AG04449 (cell line): ENCODE measurements at regions not wholly inside any gene's neighbourhood (a gene's known extent, or its start where the extent isn't known, plus 50 kb on each side); places are given as distances from the start of the nearest gene placed in this dataset.

Source experiments
- CTCF ChIA-PET: fragments of 350-600 bp; formaldehyde crosslinking; extraction: SDS; loops from one replicate; lab custom pipeline; 2021; ENCODE audit warnings: antibody characterized with exemption; lab: Yijun Ruan, JAX
- POLR2A ChIA-PET: fragments of 400-600, 350-600 bp; formaldehyde crosslinking; extraction: SDS; loops from one replicate; lab custom pipeline; 2020; ENCODE audit warnings: antibody characterized with exemption, inconsistent platforms; lab: Yijun Ruan, JAX
- DNase-seq: peaks from one replicate; pipeline ENCODE4 v3.0.0-alpha.2; 2010; ENCODE audit warnings: low read depth, low spot score
- H3K4me3 ChIP-seq: 2 replicates; pipeline ENCODE4 v1.5.1; 2011; ENCODE audit warnings: low read depth, mild to moderate bottlenecking, control low read depth, low read length
- TF ChIP-seq, protein P1 (sequence below): IDR thresholded peaks from one replicate; pipeline ENCODE4 v1.5.1; 2011; ENCODE audit warnings: mild to moderate bottlenecking, moderate library complexity, low read length, control low read depth, inconsistent platforms; ENCODE audit not compliant: insufficient read depth; ENCODE audit errors: missing control alignments

- TF ChIP-seq, protein P1, sequence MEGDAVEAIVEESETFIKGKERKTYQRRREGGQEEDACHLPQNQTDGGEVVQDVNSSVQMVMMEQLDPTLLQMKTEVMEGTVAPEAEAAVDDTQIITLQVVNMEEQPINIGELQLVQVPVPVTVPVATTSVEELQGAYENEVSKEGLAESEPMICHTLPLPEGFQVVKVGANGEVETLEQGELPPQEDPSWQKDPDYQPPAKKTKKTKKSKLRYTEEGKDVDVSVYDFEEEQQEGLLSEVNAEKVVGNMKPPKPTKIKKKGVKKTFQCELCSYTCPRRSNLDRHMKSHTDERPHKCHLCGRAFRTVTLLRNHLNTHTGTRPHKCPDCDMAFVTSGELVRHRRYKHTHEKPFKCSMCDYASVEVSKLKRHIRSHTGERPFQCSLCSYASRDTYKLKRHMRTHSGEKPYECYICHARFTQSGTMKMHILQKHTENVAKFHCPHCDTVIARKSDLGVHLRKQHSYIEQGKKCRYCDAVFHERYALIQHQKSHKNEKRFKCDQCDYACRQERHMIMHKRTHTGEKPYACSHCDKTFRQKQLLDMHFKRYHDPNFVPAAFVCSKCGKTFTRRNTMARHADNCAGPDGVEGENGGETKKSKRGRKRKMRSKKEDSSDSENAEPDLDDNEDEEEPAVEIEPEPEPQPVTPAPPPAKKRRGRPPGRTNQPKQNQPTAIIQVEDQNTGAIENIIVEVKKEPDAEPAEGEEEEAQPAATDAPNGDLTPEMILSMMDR, result no peak
- H3K4me3 ChIP-seq, result no peak overlapping the region
- POLR2A ChIA-PET, result no interaction called here
- CTCF ChIA-PET, result no interaction called here
- no peak for DNase-seq
Measured at GRCh38 chr18:30694773-30695172, 347.8 kb downstream of the DSC3 start.

DNA sequence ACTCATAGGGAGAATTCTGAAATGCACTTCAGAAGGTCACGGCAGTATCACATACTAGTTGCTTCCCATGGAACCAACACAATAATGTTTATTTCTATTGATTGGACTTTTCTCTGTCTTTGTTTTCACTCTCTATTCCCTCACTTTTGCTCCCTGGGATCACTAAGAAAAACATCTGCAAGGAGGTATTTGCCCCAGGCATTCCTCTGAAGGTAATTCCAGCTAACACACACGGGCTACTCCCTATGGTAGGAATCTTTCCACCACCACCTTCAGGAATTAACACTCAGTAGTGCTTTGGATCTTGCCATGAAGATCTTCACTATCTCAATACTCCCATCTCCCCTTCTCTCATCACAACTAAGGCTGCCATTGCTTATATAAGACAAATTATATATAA is 353.3 kb downstream of the DSC3 start:
- CTCF ChIA-PET, result no interaction called here
- POLR2A ChIA-PET, result no interaction called here
- no peak overlapping the region for H3K4me3 ChIP-seq
- TF ChIP-seq, protein P1, result no peak
- no peak for DNase-seq

GRCh38 chr18:30687501-30687900 is 355.0 kb downstream of the DSC3 start:
- TF ChIP-seq, protein P1, result no peak
- POLR2A ChIA-PET, result no interaction called here
- H3K4me3 ChIP-seq, result no peak overlapping the region
- DNase-seq, result no peak
- CTCF ChIA-PET, result no interaction called here

DNA sequence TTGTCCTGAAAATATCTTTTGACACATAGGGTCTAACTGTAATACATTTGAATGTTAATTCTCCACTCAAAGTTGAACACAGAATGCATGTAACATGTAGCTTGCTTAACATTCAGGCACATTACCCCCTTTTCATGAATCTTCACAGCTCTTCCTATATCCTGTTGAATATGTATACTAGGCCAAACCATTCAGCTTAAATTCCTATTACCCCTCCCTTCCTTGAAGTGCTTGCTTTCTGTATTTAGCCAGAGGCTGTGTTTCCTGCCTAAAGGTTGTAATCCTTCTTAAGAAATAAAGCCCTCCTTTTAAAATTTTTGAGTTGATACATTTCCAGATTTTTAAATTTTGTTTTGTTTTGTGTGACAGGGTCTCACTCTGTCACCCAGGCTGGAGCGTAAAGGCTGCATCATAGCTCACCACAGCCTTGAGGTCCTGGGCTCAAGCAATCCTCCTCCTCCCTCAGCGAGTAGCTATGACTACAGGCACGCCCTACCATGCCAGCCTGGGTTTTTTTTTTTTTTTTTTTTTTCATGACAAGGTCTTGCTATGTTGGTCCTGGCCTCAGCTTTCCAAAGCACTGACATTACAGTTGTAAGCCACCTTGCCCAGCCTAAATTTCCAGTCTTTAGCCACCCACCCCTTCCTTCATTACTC is 357.6 kb downstream of the DSC3 start:
- POLR2A ChIA-PET, result no interaction called here
- no peak for DNase-seq
- TF ChIP-seq, protein P1, result no peak
- CTCF ChIA-PET, result no interaction called here
- no peak overlapping the region for H3K4me3 ChIP-seq

GRCh38 chr18:30683836-30684235 is 358.7 kb downstream of the DSC3 start:
- TF ChIP-seq, protein P1, result no peak
- POLR2A ChIA-PET, result no interaction called here
- CTCF ChIA-PET, result no interaction called here
- no peak for DNase-seq
- H3K4me3 ChIP-seq, result no peak overlapping the region

GRCh38 chr18:30682672-30683071 is 359.9 kb downstream of the DSC3 start:
- POLR2A ChIA-PET, result no interaction called here
- DNase-seq, result no peak
- TF ChIP-seq, protein P1, result no peak
- H3K4me3 ChIP-seq, result no peak overlapping the region
- CTCF ChIA-PET, result no interaction called here
